Effector CD4-positive, alpha-beta T cell (primary cell): ENCODE measurements at regions not wholly inside any gene's neighbourhood (a gene's known extent, or its start where the extent isn't known, plus 50 kb on each side); places are given as distances from the start of the nearest gene placed in this dataset.
"Not testable (repeated sequence)": the region's sequence is repeated elsewhere in the genome, so short reads cannot be mapped to it uniquely, and the experiment has no call there.

Experiments
- DNase-seq: peaks from one replicate; pipeline ENCODE4 v3.0.0-alpha.2; 2020

DNA sequence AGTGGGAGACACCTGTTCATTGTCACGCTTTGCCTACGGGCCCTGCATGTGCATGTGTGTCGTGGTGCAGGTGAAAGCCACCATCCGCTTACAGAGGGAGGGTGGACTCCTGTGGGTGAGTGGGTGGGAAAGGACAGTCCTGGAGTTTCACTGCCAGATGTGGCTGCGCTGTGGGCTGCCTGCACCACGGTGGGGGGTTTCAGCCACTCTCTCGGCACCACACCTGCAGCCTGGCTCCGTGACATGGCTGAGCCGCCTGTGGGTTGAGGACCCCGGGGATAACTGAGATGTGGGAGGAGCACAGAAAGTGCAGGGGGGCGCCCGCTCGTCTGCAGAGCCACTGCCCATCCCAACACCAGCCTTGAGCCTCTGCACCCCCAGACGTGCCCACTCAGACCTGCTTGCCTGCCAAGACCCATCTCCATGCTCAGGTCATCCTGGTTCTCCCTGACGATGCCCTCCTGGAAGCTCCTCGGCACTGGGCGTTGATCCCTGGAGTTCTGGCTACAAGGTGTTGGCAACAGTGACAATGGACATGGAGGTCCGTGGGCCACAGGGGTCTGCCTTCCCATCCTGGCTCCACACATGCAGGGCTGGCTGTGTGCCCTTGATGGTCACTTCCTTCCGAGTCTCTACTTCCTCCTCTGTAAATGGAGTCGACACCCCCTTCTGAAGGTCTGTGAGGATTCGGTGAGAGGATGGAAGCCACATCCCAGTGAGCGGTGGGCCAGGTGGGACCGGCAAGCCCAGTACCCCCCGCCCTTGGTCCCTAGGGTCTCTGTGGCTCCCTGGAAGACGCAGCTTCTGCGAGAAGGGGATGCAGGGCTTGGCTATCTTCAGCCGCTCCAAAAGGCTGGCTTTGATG is 1007.0 kb downstream of the BRD1 start:
- DNase-seq: no peak

DNA sequence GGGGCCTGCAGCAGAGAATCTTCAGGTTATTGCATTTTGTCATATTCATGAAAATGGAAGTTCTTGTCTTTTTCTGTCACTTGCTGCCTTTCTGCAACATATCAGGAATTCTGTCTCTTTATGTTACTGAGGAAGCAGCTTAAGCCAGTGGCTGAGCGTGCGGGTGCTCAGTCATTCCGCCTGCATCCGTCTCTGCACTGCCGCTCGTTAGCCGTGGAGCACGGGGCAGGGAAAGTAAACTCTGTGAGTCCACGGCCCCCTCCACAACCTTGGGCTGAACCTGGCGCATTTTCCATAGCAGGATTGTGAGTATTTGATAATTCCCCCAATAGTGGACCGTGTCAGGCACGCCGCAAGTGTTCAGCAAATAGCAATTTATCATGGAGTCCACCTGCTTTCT is 1007.7 kb downstream of the BRD1 start:
- no peak for DNase-seq

DNA sequence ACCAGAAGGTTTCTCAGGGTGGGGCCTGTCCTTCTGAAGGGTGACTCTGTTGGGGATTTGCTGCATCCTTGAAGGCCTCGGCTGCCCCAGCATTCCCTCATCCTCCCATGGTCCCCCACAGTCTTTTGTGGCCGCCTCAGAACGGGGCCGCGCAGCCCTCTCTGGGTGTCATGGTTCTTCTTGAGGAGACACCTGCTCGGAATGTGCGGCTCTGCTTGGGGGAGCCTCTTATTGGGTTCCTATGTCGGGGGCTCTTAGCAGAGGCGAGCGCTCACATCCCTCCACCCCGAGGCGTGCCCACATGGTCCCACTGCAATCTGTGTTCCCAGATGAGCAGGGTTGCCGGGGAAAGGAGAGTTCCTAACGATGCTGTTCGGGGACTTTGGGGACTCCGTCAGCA is 1008.4 kb downstream of the BRD1 start:
- no peak for DNase-seq

DNA sequence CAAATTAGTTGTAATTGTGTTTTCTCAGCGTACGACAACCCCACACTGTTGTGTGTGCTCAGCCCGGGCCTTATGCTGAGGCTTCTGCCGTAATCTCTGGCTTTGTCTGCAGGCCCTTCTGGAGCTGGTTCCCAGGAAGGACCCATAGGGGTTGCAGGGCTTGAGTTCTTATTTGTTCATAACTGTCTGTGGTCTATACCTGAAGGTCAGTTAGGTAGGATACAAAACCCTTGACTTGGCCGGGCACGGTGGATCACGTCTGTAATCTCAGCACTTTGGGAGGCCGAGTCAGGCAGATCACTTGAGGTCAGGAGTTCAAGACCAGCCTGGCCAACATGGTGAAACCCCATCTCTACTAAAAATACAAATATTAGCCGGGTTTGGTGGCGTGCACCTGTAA is 1010.2 kb downstream of the BRD1 start:
- DNase-seq: not testable (repeated sequence)

DNA sequence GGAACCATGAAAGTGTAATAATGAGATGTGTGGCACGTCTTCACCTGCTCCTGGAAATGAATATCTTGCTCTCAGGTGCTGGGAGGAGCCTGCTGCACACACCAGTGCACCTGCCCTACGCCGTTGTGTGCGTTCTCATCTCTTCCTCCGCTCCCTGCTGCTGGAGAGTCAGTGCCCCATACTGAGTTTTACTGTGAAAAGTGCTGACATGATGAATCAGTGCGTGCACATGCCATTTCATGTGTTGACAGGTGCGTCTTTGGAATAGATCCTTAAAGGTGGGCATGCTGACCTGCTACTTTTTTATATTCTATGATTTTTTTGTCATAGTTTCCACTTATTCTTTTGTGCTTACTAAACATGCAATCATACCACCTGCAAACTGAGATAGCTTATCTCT is 1015.8 kb downstream of the BRD1 start:
- DNase-seq: no peak

DNA sequence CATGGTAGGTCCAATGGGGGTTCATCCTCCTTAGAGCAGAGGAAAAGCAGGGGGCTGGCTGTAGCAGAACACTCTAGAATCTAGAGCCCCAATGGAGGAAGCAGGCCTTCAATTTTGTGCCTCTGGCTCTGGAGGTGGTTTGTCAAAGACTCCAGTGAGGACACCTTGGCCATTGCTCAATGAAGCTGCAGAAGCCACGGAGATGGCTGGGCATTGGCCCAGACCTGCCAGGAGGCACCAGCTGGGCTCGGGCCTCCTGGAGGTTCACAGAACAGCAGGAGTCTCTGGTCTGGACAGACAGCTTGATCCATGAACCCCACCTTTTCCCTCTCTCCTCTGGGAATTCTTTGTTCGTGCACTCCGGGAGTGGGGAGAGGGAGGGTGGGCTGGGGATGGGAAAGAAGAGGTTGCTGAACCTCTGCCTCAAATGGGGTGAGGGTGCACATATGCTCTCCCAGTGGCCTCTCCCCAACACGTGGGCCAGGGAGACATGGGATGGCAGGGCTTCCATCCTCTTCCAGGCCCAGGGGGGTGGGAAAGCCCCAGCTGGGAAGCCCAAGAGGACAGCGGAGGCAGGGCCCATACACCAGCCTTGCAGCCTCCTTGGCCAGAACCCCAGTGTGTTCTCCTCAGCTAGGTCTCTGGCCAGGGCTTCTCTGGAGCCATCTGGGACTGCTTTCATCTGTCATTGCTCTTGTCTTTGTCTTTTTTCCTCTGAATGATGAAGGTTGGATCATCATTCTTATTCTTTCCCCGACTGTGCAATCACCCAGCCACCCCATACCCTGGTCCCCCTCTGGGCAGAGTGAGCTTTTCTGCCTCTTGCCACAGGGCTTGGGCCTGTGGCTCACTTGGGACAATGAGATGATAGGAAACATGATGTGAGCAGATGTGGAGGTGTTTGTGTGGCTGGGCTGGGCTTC is 1019.4 kb downstream of the BRD1 start:
- no peak for DNase-seq

DNA sequence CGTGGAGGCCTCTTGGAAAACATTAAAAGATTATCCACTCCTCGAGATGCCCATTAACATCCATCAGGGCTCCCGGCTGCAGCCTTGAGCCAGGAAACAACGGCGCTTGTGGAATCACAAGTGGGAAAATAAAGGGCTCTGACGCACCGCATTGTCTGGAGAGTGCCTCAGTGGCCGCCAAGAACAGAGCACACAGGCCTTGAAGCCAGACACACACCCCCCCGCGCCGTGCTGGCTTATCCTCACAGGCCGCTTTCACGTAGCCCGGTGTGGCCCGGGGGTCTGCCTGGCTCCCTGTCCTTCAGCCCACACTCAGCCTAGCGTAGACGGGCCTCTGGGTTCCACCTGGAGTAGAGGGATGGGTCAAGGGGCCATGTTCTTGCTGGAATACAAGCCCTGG is 1020.5 kb downstream of the BRD1 start:
- no peak for DNase-seq

DNA sequence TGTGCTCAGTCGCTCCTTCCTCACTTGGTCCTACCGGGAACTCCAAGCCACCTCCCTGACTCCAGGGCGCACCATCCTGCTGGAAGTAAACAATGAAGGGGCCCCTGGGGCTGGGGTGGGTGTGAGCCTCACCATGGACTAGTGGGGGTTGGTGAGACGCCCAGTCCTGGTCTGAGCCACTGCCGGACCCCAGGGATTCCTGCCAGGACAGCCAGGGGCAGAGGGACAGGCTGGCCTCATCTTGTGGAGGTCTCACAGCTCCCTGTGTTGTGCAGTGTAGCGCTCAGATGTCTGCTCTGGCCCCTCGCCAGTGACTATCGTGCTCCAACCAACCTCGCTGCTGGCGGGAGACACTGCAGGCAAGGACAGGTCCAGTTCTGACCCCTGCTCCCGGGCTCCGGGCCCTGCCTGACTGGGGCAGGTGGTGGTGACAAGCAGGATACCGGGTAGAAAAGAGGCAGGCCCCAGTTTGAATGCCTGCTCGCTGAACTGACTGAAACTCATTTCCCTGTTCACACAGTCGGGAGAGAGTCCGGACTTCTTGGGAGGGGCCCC is 1021.4 kb downstream of the BRD1 start:
- no peak for DNase-seq

DNA sequence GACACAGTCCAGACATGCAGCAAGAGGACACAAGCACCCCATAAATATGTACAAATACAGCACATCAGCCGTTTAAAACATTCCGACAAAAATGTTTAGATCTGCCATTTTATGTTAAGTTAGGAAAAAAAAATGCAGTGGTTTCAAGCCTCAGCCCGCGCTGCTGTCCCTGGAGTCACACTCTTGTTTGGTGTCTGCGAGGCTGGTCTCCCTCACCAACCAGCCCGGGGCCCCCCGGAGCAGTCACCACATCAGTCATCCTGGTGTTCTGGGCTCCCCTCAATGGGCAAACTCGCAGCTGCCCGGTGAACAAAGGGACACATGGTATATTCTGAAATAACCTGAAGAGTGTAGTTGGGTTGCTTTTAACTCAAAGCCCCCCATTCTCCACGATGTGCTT is 1022.2 kb downstream of the BRD1 start:
- no peak for DNase-seq

DNA sequence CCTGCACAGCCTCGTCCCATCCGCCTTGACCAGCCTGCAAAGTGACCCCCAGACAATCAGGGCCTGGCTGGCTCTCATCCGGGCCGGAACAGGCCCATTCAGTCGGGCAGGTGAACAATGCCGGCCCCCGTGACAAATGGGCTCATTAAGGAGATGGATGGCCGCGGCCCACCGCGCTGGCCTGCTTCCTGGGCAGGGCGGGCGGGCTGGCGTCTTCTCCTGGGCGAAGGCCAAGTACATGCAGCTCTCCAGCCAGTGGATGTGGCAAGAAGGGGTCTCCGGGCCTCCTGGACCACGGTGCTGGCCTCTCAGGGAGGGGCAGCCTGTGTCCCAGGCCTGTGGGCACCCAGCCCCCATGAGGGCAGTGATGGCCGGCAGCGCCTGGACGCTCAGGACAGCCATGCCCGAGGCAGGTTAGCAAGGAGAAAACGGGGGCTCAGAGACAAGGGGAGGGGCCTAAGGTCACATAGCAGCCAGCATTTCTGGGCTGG is 1022.8 kb downstream of the BRD1 start:
- DNase-seq: no peak

DNA sequence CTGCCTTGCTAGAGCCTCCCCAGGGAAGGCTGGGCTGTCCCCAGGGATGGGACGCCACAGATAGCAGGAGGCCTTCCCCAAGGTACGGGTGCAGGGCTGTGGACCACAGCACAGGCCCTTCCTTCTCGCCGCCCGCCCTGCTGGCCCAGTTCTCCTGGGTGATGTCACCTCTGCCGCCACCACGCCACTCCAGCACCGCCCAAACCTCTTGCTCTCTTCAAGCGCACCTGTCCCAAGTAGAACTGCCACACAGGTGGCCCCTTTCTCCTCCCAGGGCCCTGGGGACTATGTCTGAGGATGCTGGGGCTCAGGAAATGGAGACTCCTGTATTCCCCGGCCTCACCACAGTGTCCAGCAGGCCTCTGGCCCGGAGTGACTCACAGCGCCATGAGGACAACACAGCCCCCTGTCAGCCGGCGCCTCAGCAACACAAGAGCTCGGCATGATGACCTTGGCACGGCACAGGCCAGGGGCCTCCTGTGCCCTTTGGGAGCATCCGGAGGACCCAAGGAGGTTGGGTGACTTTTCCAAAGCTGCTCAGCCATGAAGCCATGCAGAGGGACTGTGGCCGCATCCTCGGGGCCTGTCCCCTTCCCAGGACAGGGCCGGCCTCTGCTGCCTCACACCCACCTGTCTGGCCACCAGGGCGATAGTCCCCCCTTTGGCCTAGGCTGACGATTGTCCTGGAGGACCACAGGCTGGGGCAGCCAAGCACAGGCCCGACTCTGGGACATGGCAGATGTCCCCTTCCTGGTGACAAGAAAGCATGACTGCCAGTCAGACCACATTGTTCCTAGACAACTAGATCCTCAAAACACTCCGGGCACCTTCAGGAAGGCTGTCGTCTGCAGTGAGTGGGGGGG is 1023.5 kb downstream of the BRD1 start:
- DNase-seq: no peak

DNA sequence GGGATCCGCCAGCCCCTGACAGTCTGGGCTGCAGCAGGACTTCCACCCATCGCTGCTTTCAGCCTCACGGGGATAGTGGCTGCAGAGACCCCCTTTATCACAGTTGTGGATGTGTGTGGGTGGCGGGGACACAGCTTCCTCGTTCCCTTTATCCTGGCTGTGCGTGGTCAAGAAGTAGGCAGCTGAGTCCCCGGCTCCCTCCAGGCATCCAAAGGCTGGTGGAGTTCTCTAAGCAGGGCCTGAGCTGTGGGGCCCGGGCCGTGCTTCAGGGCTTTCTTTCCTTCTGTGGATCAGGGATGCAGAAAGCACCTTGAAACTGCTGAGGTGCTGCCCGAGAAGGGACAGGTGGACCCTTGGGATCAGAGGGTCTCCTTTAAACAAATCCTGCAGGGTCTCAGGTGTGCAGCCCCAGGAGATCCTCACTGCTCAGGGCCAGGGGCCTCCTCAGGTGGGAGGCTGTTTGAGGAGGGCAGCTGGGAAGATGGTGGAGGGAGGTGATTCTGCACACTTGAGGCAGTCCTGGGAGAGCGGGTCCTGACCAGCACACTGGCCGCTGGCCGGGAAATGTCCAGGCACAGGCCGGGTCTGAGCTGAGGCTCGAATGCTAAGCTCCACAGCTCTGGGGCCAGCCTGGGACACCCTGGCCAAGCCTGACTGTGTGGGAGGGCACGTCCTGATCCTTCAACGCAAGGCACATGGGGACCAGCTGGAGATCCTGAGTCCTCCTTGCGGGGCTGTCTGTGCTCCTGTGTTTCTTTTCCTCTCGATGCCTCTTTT is 1024.3 kb downstream of the BRD1 start:
- DNase-seq: no peak

DNA sequence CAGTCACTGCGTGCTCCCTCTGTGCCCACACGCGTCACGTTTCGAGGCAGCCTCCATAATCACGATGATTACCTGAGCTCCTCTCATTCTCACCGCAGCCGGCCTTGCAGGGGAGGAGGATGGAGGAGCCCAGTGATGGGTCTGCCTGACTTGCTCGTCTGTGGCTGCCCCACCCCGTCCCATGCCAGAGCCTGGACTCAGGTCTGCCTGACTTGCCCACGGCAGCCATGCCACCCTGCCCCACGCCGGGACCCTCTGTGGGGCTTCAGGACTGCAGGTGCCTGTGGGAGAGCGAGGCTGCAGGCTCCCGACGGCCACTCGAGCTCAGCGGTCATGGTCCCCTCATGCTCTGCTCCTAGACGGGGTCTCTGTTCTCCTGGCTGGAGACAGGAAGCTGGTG is 1025.1 kb downstream of the BRD1 start:
- no peak for DNase-seq

DNA sequence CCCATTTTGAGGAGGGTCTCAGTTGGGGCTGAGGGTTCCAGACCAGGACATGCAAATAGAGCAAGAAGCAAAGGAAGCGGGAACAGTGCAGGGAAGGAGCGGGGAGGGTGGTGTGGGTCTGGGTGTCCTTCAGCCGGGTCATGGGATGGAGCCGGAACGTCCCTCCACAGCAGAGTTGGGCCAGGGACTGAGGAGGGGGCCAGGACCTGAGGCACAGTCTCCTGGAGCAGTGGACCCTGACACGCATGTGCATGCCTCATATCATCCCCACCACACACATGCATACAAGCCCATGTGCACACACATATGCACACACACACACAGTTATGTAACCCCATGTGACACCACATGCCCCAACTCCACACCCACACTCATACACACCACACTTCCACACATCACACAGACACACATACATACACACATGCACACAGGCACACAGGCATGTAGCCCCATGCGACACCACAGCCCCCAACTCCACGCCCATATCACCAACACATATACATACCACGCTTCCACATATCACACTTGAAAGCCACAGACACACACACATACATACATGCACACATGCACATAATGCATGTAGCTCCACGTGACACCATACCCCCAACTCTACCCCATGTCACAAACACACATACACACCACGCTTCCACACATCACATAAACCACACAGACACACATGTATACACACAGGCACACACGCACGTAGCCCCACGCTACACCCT is 1026.6 kb downstream of the BRD1 start:
- DNase-seq: no peak

DNA sequence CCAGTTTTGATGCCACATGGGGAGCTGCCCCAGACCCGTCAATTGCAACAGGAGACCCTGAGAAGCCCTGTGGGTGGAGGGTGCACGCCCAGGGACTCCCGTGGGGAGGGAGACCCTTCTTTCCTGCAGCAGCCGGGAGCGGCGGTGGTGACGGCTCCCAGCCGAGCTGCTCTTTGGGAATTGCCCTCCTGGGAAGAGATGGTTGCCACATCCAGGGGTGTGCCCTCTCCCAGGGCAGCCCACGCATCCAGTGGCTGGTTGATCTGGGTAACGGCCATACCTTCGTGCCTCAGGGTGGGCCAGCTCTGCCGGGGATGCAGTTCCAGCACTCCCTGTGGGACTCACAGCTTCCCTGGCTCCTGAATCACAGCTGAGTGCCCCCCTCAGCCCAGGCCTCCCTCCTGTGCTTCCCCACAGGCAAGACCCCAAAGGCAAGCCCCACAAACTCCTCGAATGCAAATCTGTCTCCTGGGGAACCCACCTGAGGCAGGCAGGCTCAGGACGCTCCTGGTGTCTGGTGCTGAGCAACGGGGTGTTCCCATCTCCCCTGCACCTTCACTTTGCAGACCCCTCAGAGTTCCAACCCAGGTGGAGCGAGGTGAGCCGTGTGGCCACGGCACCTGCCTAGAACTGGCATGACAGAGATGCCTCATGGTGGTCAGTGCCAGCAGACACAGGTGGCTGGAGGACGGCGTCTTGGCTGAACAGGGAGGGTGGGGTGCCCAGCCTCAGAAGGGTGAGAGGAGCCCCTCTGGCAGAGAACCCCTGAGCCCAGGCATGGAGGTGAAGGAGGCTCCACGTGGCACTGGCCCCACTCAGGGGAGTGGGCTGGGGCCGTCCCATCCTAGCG is 1027.4 kb downstream of the BRD1 start:
- DNase-seq: no peak

DNA sequence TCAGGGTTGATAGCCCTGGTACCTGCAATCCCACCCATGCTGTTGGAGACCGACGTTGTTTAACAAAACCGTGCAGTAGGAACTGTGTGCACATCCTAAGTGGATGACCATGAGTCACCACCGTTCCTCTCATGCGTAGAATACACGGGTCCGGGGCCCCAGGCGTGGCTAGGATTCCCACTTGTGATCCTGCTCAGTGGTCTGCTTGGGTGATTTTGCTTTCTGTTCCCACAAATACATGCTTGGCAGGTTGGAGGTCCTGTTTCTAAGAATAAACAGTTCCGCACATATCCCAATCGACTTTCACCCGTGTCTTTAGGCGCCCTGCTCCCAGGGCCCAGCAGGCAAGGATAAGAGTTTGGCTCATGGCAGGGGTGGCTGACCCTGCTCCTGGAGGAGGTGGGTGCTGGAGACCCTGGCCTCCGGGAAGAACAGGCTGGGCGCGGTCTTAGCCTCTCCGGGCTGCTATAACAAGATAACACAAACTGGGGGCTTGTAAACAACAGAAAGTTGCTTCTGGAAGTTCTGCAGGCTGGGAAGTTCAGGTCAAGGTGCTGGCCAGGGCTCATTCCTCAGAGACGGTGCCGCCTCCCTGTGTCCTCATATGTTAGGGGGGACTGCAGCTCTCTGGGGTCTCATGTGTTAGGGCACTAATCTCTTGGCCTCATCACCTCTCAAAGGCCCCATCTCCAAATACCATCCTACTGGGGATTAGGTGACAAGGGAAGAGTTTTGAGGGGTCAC is 1028.3 kb downstream of the BRD1 start:
- no peak for DNase-seq

DNA sequence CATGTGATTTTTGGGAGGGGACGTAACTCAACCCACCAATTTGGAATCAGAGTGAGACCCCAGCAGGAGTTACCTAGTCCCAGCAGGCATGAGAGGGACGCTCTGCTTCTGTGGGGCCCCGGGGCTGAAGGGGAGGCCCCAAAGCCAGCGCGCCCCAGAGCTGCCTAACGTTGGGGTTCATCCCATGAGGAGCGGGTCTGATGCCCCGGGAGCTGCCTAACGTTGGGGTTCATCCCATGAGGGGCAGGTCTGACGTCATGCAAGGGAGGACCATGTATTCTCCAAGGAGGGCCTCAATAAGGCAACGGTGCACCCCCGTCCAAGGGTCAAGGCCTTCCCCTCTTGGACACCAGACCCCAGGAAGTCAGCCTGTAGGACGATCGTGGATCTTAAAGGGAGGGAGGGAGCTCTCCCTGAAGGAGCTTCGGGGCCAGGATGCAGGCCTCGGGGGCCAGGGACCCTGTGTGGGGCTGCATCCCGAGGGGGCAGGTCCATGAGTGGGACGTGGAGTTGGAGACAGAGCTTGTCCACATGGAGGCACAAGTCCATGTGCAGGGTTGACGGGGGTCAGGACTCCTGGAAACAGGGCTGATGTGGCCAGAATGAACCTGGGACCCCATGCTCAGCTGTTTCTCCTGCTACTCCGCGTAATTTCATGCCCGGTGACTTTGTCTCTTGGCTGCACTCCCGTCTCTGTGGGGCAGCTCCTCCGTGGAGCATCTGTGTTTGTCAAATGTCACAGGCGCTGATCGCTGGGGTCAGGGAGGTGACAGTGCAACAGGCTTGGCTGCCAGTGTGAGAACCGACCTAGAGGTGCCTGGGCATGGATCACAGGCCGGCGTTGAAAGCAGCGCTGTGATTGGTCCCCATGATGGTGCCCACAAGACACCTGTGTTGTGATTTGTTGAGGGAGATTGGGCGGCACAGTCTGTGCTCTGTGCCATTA is 1029.1 kb downstream of the BRD1 start:
- no peak for DNase-seq

DNA sequence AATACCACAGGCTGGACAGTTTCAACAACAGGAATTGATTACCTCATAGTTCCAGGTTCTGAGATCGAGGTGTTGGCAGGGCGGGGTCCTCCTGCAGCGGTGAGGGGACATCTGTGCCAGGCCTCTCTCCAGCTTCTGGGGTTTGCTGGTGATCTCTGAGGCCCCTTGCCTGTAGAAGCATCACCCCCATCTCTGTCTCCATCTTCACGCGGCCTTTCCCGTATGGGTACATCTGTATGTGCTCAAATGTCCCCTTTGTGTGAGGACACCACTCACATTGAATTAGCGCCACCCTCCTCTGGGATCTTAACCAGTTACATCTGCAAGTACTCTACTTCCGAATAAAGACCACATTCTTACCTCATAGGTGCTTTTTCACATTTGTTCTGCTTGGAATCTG is 1029.9 kb downstream of the BRD1 start:
- no peak for DNase-seq
